GM12873 (cell line): ENCODE measurements at regions not wholly inside any gene's neighbourhood (a gene's known extent, or its start where the extent isn't known, plus 50 kb on each side); places are given as distances from the start of the nearest gene placed in this dataset.

ENCODE experiments used
- CTCF ChIP-seq: IDR thresholded peaks from 2 replicates; pipeline ENCODE4 v1.5.1; 2012; ENCODE audit warnings: low read depth, mild to moderate bottlenecking, moderate library complexity, low read length, control low read depth; ENCODE audit not compliant: insufficient read depth; ENCODE audit errors: missing control alignments

DNA sequence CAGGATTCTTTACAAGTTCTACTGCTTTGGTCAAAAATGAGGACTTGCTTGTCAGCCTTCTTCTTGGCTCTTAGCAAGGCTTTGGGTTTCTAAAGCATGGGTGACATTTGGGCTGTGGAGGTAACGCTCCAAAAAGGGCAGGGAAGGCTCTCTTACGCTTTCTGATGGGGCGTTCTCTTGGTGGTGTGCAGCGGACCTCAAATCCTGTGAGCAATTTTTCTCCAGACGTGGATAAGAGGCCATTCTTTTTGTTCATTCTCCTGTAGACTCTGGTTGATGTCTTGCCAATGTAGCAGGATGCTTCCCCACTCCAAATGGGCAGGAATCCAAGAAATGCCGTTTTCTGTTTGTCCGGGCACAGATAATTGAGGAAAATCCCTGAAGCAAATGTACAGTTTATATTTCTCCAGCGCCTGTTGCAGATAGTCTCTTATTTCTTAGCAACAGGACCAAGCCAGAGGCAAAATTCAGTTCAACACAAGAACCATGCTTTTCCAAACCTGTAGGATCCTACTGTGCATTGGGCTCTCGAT is 138.4 kb upstream of the NFE2L3 start:
- no peak for TF ChIP-seq CTCF

GRCh38 chr7:26022982-26023381 is 129.0 kb upstream of the NFE2L3 start:
- TF ChIP-seq CTCF, result no peak

DNA sequence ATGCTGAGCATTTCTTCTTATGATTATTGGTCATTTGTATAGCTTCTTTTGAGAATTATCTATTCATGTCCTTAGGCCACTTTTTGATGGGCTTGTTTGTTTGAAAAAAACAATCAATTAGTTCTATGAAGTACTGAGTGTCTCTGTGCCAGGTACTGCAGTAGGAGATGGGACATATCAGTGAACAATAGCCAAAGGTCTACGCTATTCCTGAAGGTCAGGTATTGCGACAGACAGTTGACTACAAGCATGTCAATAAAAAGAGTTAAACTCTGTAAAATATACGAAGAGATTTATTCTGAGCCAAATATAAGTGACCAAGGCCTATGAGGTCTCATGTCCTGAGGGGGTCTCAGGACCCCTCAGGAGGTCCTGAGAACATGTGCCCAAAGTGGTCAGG is 122.1 kb upstream of the NFE2L3 start:
- no peak for TF ChIP-seq CTCF

- no peak for TF ChIP-seq CTCF
These were observed 117.6 kb upstream of the NFE2L3 start for GRCh38 chr7:26034391-26034790.

DNA sequence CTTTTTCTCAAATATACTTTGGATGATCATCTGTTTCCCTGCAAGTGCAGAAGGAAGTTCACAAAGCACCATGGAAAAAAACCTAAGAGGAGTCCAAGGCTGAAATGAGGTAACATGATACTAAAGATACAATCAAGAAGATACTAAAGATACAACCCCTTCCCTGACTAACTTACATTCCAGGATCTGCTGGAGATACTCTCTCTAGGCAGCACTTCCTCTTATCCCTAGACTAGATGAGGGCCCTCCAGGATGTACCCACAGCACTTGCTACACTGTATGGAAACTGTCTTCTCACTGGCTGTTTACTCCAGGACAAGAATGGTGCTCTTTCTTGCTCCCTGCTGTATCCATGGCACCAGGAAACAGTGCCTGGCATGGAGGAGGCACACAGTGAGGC is 116.4 kb upstream of the NFE2L3 start:
- TF ChIP-seq CTCF, result no peak

- no peak for TF ChIP-seq CTCF
These were observed 115.9 kb upstream of the NFE2L3 start for GRCh38 chr7:26036092-26036491.

- TF ChIP-seq CTCF, result no peak
These were observed 113.6 kb upstream of the NFE2L3 start for GRCh38 chr7:26038201-26038990.
